IMR-90 (cell line): ENCODE measurements at regions not wholly inside any gene's neighbourhood (a gene's known extent, or its start where the extent isn't known, plus 50 kb on each side); places are given as distances from the start of the nearest gene placed in this dataset.

ENCODE experiments used
- ATAC-seq: fragments of 200-7000 bp; cut with Tn5 transposase; 2 replicates; pipeline ENCODE4 v1.9.1; 2020; ENCODE audit warnings: low read depth, mild to moderate bottlenecking, moderate library complexity
- BruUV-seq: library from RNA; stranded (reverse); fragments of 400-500 nt; replicated peaks from 2 replicates; lab custom pipeline; 2021; lab: Mats Ljungman, UMichigan
- CTCF ChIA-PET: fragments of 300-600 bp; formaldehyde crosslinking; extraction: SDS; loops from one replicate; lab custom pipeline; 2021; ENCODE audit warnings: antibody characterized with exemption; lab: Yijun Ruan, JAX
- POLR2A ChIA-PET: fragments of 300-600 bp; sonication (Branson Sonifier 250); formaldehyde crosslinking; loops from one replicate; lab custom pipeline; 2022; ENCODE audit warnings: antibody characterized with exemption; ENCODE audit not compliant: unreplicated experiment; lab: Charles Lee
- DNase-seq: peaks from one replicate; pipeline ENCODE4 v3.0.0; 2013
- H2AFZ ChIP-seq: replicated peaks from 2 replicates; pipeline ENCODE3; 2013; ENCODE audit warnings: low read length, mild to moderate bottlenecking; ENCODE audit not compliant: poor library complexity
- H2AK5ac ChIP-seq: 2 replicates; pipeline ENCODE4 v1.6.1; 2013; ENCODE audit warnings: low read depth, low read length, inconsistent platforms
- H2AK9ac ChIP-seq: replicated peaks from 2 replicates; pipeline ENCODE3; 2013; ENCODE audit warnings: mild to moderate bottlenecking, low read depth, low read length, moderate library complexity; ENCODE audit not compliant: poor library complexity
- H2BK120ac ChIP-seq: 2 replicates; pipeline ENCODE4 v1.6.1; 2013; ENCODE audit warnings: low read depth, low read length, inconsistent platforms
- H2BK15ac ChIP-seq: 3 replicates; pipeline ENCODE4 v1.6.1; 2013; ENCODE audit warnings: low read depth, low read length, inconsistent platforms
- H2BK20ac ChIP-seq: 2 replicates; pipeline ENCODE4 v1.6.1; 2013; ENCODE audit warnings: low read depth, mild to moderate bottlenecking, inconsistent platforms, low read length, moderate library complexity
- H2BK5ac ChIP-seq: 2 replicates; pipeline ENCODE4 v1.6.1; 2013; ENCODE audit warnings: mild to moderate bottlenecking, low read depth, low read length, inconsistent platforms; ENCODE audit not compliant: poor library complexity, severe bottlenecking
- H3K14ac ChIP-seq: replicated peaks from 2 replicates; pipeline ENCODE4 v1.6.1; 2013; ENCODE audit warnings: low read depth, low read length, inconsistent platforms
- H3K18ac ChIP-seq: 2 replicates; pipeline ENCODE4 v1.6.1; 2013; ENCODE audit warnings: low read depth, low read length, control low read depth
- H3K23ac ChIP-seq: 2 replicates; pipeline ENCODE4 v1.6.1; 2013; ENCODE audit warnings: low read depth, low read length, inconsistent platforms
- H3K27ac ChIP-seq: 2 replicates; pipeline ENCODE4 v1.5.1; 2013; ENCODE audit warnings: mild to moderate bottlenecking, control low read depth, low read length; ENCODE audit not compliant: insufficient read depth
- H3K27me3 ChIP-seq: 2 replicates; pipeline ENCODE4 v1.6.1; 2013; ENCODE audit warnings: low read length; ENCODE audit not compliant: control insufficient read depth, insufficient read depth
- H3K36me3 ChIP-seq: 2 replicates; pipeline ENCODE4 v1.6.1; 2013; ENCODE audit warnings: low read length, mixed read lengths; ENCODE audit not compliant: control insufficient read depth, insufficient read depth
- H3K4ac ChIP-seq: 2 replicates; pipeline ENCODE4 v1.6.1; 2013; ENCODE audit warnings: low read depth, low read length, inconsistent platforms
- H3K4me1 ChIP-seq: 2 replicates; pipeline ENCODE4 v1.6.1; 2013; ENCODE audit warnings: low read length, mixed read lengths; ENCODE audit not compliant: control insufficient read depth, insufficient read depth
- H3K4me2 ChIP-seq: 2 replicates; pipeline ENCODE4 v1.6.1; 2013; ENCODE audit warnings: low read depth, mild to moderate bottlenecking, control low read depth, low read length, moderate library complexity
- H3K4me3 ChIP-seq: 2 replicates; pipeline ENCODE4 v1.5.1; 2013; ENCODE audit warnings: low read depth, mild to moderate bottlenecking, control low read depth, low read length, moderate library complexity; ENCODE audit not compliant: insufficient read depth
- H3K56ac ChIP-seq: 2 replicates; pipeline ENCODE4 v1.6.1; 2013; ENCODE audit warnings: low read length, inconsistent platforms; ENCODE audit not compliant: insufficient read depth; ENCODE audit errors: extremely low read depth
- H3K79me1 ChIP-seq, 2 experiments: 2 replicates each; pipeline ENCODE4 v1.6.1; 2013; ENCODE audit warnings: low read length in 2 of 2, inconsistent platforms in 1 of 2, low read depth in 1 of 2
- H3K9ac ChIP-seq: 2 replicates; pipeline ENCODE4 v1.6.1; 2013; ENCODE audit warnings: low read depth, low read length, control low read depth
- H3K9me1 ChIP-seq: 2 replicates; pipeline ENCODE4 v1.6.1; 2013; ENCODE audit warnings: low read length, inconsistent platforms; ENCODE audit not compliant: insufficient read depth
- H3K9me3 ChIP-seq: 2 replicates; pipeline ENCODE4 v1.6.1; 2013; ENCODE audit warnings: low read length; ENCODE audit not compliant: control insufficient read depth, insufficient read depth
- H4K20me1 ChIP-seq: 2 replicates; pipeline ENCODE4 v1.6.1; 2013; ENCODE audit warnings: low read length, inconsistent platforms; ENCODE audit not compliant: insufficient read depth
- H4K5ac ChIP-seq: 2 replicates; pipeline ENCODE4 v1.6.1; 2013; ENCODE audit warnings: mild to moderate bottlenecking, low read depth, low read length, control low read depth
- H4K8ac ChIP-seq, 2 experiments: 2 replicates each; pipeline ENCODE4 v1.6.1; 2013; ENCODE audit warnings: low read depth in 2 of 2, low read length in 2 of 2, control low read depth in 1 of 2, inconsistent platforms in 1 of 2
- H4K91ac ChIP-seq: 2 replicates; pipeline ENCODE4 v1.6.1; 2013; ENCODE audit warnings: low read depth, low read length, inconsistent platforms; ENCODE audit not compliant: insufficient read depth
- BHLHE40 ChIP-seq: fragments of 150-350 bp; IDR thresholded peaks from 2 replicates; pipeline ENCODE4 v1.6.1; 2016; ENCODE audit warnings: mild to moderate bottlenecking, low read depth, low read length
- CEBPB ChIP-seq: IDR thresholded peaks from 2 replicates; pipeline ENCODE4 v1.6.1; 2012; ENCODE audit warnings: low read depth, low read length, improper control_type of control experiment
- CHD1 ChIP-seq: IDR thresholded peaks from 2 replicates; pipeline ENCODE4 v1.6.1; 2012; ENCODE audit warnings: low read depth, low read length, improper control_type of control experiment
- FOS ChIP-seq: fragments of 150-350 bp; IDR thresholded peaks from 2 replicates; pipeline ENCODE4 v1.6.1; 2016; ENCODE audit warnings: low read depth, low read length
- MAFK ChIP-seq: IDR thresholded peaks from 2 replicates; pipeline ENCODE4 v1.6.1; 2012; ENCODE audit warnings: low read depth, low read length, improper control_type of control experiment
- MAZ ChIP-seq: IDR thresholded peaks from 2 replicates; pipeline ENCODE4 v1.6.1; 2012; ENCODE audit warnings: low read depth, mild to moderate bottlenecking, low read length, improper control_type of control experiment, moderate library complexity, borderline replicate concordance
- MXI1 ChIP-seq: IDR thresholded peaks from 2 replicates; pipeline ENCODE4 v1.6.1; 2012; ENCODE audit warnings: low read depth, mild to moderate bottlenecking, low read length, moderate library complexity, borderline replicate concordance
- NFE2L2 ChIP-seq: fragments of 150-350 bp; IDR thresholded peaks from 2 replicates; pipeline ENCODE4 v1.6.1; 2016; ENCODE audit warnings: low read depth, mild to moderate bottlenecking, low read length
- POLR2A ChIP-seq: IDR thresholded peaks from 2 replicates; pipeline ENCODE4 v1.6.1; 2012; ENCODE audit warnings: mild to moderate bottlenecking, low read depth, low read length
- RAD21 ChIP-seq: IDR thresholded peaks from 2 replicates; pipeline ENCODE4 v1.6.1; 2012; ENCODE audit warnings: low read length, improper control_type of control experiment
- RCOR1 ChIP-seq: IDR thresholded peaks from 2 replicates; pipeline ENCODE4 v1.6.1; 2012; ENCODE audit warnings: mild to moderate bottlenecking, low read length, improper control_type of control experiment; ENCODE audit not compliant: insufficient replicate concordance
- RFX5 ChIP-seq: IDR thresholded peaks from 2 replicates; pipeline ENCODE4 v1.8.0; 2012; ENCODE audit warnings: low read depth, mild to moderate bottlenecking, low read length, moderate library complexity
- SMC3 ChIP-seq: fragments of 150-350 bp; IDR thresholded peaks from 2 replicates; pipeline ENCODE4 v1.6.1; 2016; ENCODE audit warnings: low read depth, mild to moderate bottlenecking, antibody characterized with exemption, low read length, moderate library complexity
- WGBS, 2 experiments: methylation state at CpG; one replicate each; pipeline versions ENCODE4 v1.1.5 to v1.1.7; 2013; ENCODE audit warnings: missing lambda C conversion rate in 2 of 2; ENCODE audit not compliant: insufficient read length in 1 of 2; ENCODE audit errors: extremely low coverage in 2 of 2; 5-methylcytosine and 5-hydroxymethylcytosine counted together
- dilution Hi-C: fragments of 300-500 bp; cut with HindIII; formaldehyde crosslinking; loops from one replicate; pipeline ENCODE4 v1.14.3; 2018; ENCODE audit warnings: low sequenced_read_pairs; ENCODE audit not compliant: unreplicated experiment
- in situ Hi-C: fragments of 300-500 bp; cut with MboI; formaldehyde crosslinking; loops from 3 replicates; pipeline ENCODE4 v1.14.3; 2019; ENCODE audit warnings: low sequenced_read_pairs, inconsistent platforms, mixed read lengths
- intact Hi-C: fragments of 100-400 bp; cut with micrococcal nuclease; formaldehyde crosslinking; loops from 2 replicates; pipeline ENCODE4 v1.10.0; 2022
- TF ChIP-seq, protein P1 (sequence below): conservative IDR thresholded peaks from 2 replicates; pipeline ENCODE4 v1.5.1; 2012; ENCODE audit warnings: mild to moderate bottlenecking, low read depth, low read length, improper control_type of control experiment
- TF ChIP-seq, protein P2 (sequence below): fragments of 150-350 bp; IDR thresholded peaks from 2 replicates; pipeline ENCODE4 v1.6.1; 2016; ENCODE audit warnings: low read depth, mild to moderate bottlenecking, low read length, moderate library complexity, borderline replicate concordance
- TF ChIP-seq, protein P3 (sequence below): fragments of 150-350 bp; IDR thresholded peaks from 2 replicates; pipeline ENCODE4 v1.6.1; 2017; ENCODE audit warnings: mild to moderate bottlenecking, antibody characterized with exemption, low read length, low read depth

DNA sequence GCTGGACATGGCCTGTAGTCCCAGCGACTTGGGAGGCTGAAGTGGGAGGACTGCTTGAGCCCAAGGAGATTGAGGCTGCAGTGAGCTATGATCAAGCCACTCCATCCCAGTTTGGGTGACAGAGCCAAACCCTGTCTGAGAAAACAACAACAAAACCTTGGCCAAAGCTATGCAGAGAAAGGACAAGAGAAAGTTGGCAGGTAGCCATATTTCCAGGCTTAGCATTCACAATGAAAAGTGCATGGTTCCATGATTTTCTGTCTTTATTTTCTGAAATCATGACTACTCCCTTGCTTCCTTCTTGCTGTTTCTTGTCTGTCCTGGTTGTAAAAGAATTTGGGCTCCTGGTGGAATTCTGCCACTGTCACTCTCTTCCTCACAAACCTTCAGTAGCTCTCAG, 284.6 kb upstream of the C2CD4B start:
- no peak overlapping the region for H4K5ac ChIP-seq
- ATAC-seq = no peak
- no peak overlapping the region for H2AFZ ChIP-seq
- no peak overlapping the region for H3K4me3 ChIP-seq
- H2BK5ac ChIP-seq = no peak overlapping the region
- no peaks in the 10 kb centered on the region for H3K9me3 ChIP-seq
- no peak overlapping the region; the same call in 1 of the 2 replicates for H2AK5ac ChIP-seq
- no peak overlapping the region; the same call in 1 of the 2 replicates for H2BK20ac ChIP-seq
- H4K8ac ChIP-seq = no peak overlapping the region
- BruUV-seq = no TSS peak
- DNase-seq = no peak
- H3K36me3 ChIP-seq = no peaks in the 10 kb centered on the region
- peaks cover 27% of the 10 kb centered on the region for H3K4me1 ChIP-seq
- intact Hi-C loops = loop anchor here (5.0 kb wide), 1 partner anchor 57 kb away; the partner anchor contains the start of gene TLN2
- H2BK120ac ChIP-seq = no peak overlapping the region
- no peak overlapping the region for H3K4ac ChIP-seq
- peaks cover 5% of the 10 kb centered on the region for H4K20me1 ChIP-seq
- ChIA-PET POLR2A (no interaction called here), CTCF (interaction anchor here (0.6 to 0.8 kb wide), 2 partner anchors 58 to 293 kb away, joined by 3 to 7 read pairs; no protein-coding TSS in a partner anchor)
- no peak overlapping the region for H2BK15ac ChIP-seq
- no peak overlapping the region for H4K91ac ChIP-seq
- no peak overlapping the region for H3K9ac ChIP-seq
- H3K14ac ChIP-seq = no peak overlapping the region
- H3K79me1 ChIP-seq = peaks cover 5 to 53% of the 10 kb centered on the region in 2 experiments; a peak in 3 of 4 replicates
- in situ Hi-C loops = no loop called here
- no CpG with 5 or more reads among the region's 1 CpG for WGBS, 2 experiments
- no peak overlapping the region for H3K4me2 ChIP-seq
- dilution Hi-C loops = no loop called here
- no peak overlapping the region for H3K18ac ChIP-seq
- H2AK9ac ChIP-seq = no peak overlapping the region
- no peak overlapping the region for H3K27ac ChIP-seq
- no peaks in the 10 kb centered on the region for H3K27me3 ChIP-seq
- H3K23ac ChIP-seq = no peak overlapping the region
- H3K9me1 ChIP-seq = peaks cover 27% of the 10 kb centered on the region
- H3K56ac ChIP-seq = no peak overlapping the region
- no peak for TF ChIP-seq MAZ
- no peak for TF ChIP-seq NFE2L2
- TF ChIP-seq RCOR1 = no peak
- no peak for TF ChIP-seq FOS
- TF ChIP-seq, protein P1, sequence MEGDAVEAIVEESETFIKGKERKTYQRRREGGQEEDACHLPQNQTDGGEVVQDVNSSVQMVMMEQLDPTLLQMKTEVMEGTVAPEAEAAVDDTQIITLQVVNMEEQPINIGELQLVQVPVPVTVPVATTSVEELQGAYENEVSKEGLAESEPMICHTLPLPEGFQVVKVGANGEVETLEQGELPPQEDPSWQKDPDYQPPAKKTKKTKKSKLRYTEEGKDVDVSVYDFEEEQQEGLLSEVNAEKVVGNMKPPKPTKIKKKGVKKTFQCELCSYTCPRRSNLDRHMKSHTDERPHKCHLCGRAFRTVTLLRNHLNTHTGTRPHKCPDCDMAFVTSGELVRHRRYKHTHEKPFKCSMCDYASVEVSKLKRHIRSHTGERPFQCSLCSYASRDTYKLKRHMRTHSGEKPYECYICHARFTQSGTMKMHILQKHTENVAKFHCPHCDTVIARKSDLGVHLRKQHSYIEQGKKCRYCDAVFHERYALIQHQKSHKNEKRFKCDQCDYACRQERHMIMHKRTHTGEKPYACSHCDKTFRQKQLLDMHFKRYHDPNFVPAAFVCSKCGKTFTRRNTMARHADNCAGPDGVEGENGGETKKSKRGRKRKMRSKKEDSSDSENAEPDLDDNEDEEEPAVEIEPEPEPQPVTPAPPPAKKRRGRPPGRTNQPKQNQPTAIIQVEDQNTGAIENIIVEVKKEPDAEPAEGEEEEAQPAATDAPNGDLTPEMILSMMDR = no peak
- no peak for TF ChIP-seq POLR2A
- no peak for TF ChIP-seq BHLHE40
- TF ChIP-seq MAFK = no peak
- no peak for TF ChIP-seq RAD21
- TF ChIP-seq CEBPB = no peak
- no peak for TF ChIP-seq SMC3
- TF ChIP-seq, protein P2, sequence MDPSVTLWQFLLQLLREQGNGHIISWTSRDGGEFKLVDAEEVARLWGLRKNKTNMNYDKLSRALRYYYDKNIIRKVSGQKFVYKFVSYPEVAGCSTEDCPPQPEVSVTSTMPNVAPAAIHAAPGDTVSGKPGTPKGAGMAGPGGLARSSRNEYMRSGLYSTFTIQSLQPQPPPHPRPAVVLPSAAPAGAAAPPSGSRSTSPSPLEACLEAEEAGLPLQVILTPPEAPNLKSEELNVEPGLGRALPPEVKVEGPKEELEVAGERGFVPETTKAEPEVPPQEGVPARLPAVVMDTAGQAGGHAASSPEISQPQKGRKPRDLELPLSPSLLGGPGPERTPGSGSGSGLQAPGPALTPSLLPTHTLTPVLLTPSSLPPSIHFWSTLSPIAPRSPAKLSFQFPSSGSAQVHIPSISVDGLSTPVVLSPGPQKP = no peak
- TF ChIP-seq MXI1 = no peak
- no peak for TF ChIP-seq RFX5
- no peak for TF ChIP-seq CHD1
- TF ChIP-seq, protein P3, sequence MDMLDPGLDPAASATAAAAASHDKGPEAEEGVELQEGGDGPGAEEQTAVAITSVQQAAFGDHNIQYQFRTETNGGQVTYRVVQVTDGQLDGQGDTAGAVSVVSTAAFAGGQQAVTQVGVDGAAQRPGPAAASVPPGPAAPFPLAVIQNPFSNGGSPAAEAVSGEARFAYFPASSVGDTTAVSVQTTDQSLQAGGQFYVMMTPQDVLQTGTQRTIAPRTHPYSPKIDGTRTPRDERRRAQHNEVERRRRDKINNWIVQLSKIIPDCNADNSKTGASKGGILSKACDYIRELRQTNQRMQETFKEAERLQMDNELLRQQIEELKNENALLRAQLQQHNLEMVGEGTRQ = no peak
